ENCODE measurements at regions not wholly inside any gene's neighbourhood (a gene's known extent, or its start where the extent isn't known, plus 50 kb on each side); places are given as distances from the start of the nearest gene placed in this dataset.

GRCh38 chr2:129724021-129724757, 255.3 kb upstream of the RAB6C start:
- no peak for DNase-seq
- H3K27me3 ChIP-seq (replicated peaks): no peaks in the 10 kb centered on the region
- no peaks in the 10 kb centered on the region for H3K36me3 ChIP-seq (replicated peaks)
- H3K27ac ChIP-seq: no peak overlapping the region
- TF ChIP-seq CTCF (IDR thresholded peaks at IDR 0.05; ENCODE audit: low read depth, low read length, missing control alignments): no peak
- H3K4me3 ChIP-seq (ENCODE audit: low read depth, low read length): no peak overlapping the region
- in situ Hi-C loops (cut with HindIII; ENCODE audit: low pct_ligation_motif_present, low sequenced_read_pairs): no loop called here

GRCh38 chr2:129726216-129726615, 253.2 kb upstream of the RAB6C start:
- Histone ChIP-seq H3K36me3 (replicated peaks) (no peaks in the 10 kb centered on the region), H3K4me3 (ENCODE audit: low read depth, low read length) (no peak overlapping the region), H3K27me3 (replicated peaks) (no peaks in the 10 kb centered on the region), H3K27ac (no peak overlapping the region)
- TF ChIP-seq CTCF (IDR thresholded peaks at IDR 0.05; ENCODE audit: low read depth, low read length, missing control alignments): no peak
- DNase-seq: no peak
- in situ Hi-C loops (cut with HindIII; ENCODE audit: low pct_ligation_motif_present, low sequenced_read_pairs): no loop called here

- in situ Hi-C loops (cut with HindIII; ENCODE audit: low pct_ligation_motif_present, low sequenced_read_pairs): no loop called here
- no peak overlapping the region for H3K4me3 ChIP-seq (ENCODE audit: low read depth, low read length)
- H3K36me3 ChIP-seq (replicated peaks): no peaks in the 10 kb centered on the region
- no peak overlapping the region for H3K27ac ChIP-seq
- DNase-seq: no peak
- no peak for TF ChIP-seq CTCF (IDR thresholded peaks at IDR 0.05; ENCODE audit: low read depth, low read length, missing control alignments)
- no peaks in the 10 kb centered on the region for H3K27me3 ChIP-seq (replicated peaks)
These were observed 252.2 kb upstream of the RAB6C start for GRCh38 chr2:129727286-129727685.

- DNase-seq: no peak
- no peak for TF ChIP-seq CTCF (IDR thresholded peaks at IDR 0.05; ENCODE audit: low read depth, low read length, missing control alignments)
- in situ Hi-C loops (cut with HindIII; ENCODE audit: low pct_ligation_motif_present, low sequenced_read_pairs): no loop called here
- Histone ChIP-seq H3K27ac (no peak overlapping the region), H3K27me3 (replicated peaks) (no peaks in the 10 kb centered on the region), H3K4me3 (ENCODE audit: low read depth, low read length) (no peak overlapping the region), H3K36me3 (replicated peaks) (no peaks in the 10 kb centered on the region)
These were observed 251.2 kb upstream of the RAB6C start for GRCh38 chr2:129728035-129728972.

- no peak overlapping the region for H3K27ac ChIP-seq
- H3K36me3 ChIP-seq (replicated peaks): no peaks in the 10 kb centered on the region
- no peak for TF ChIP-seq CTCF (IDR thresholded peaks at IDR 0.05; ENCODE audit: low read depth, low read length, missing control alignments)
- in situ Hi-C loops (cut with HindIII; ENCODE audit: low pct_ligation_motif_present, low sequenced_read_pairs): no loop called here
- H3K27me3 ChIP-seq (replicated peaks): no peaks in the 10 kb centered on the region
- DNase-seq: no peak
- H3K4me3 ChIP-seq (ENCODE audit: low read depth, low read length): no peak overlapping the region
These were observed 250.5 kb upstream of the RAB6C start for GRCh38 chr2:129729011-129729410.

Data from brain microvascular endothelial cell (primary cell).